ENCODE measurements at regions not wholly inside any gene's neighbourhood (a gene's known extent, or its start where the extent isn't known, plus 50 kb on each side); places are given as distances from the start of the nearest gene placed in this dataset.

DNA sequence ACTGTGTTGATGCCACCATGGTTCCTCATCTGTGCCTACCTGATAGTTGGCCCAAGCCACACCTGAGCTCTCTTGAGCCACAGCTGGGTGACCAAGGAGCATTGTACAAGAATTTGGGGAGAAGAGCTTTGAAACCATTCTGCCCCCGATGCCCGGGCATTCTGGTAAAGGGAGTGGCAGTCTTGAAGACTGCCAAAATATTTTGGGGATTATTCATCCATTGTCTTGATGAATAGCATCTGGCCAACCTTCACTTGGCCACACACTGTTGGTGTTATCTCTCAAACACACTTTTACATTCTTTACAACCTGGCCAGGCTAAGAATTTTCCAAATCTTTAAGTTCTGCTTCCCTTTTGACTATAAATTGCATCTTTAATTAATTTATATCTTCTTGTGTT lies 113.1 kb upstream of the PCBD1 start:
- no peak for TF ChIP-seq CTCF (IDR thresholded peaks at IDR 0.05)
- no peak for TF ChIP-seq CHD2 (IDR thresholded peaks at IDR 0.05; ENCODE audit: low read length, partially characterized antibody)
